SK-N-MC (cell line): ENCODE measurements at regions not wholly inside any gene's neighbourhood (a gene's known extent, or its start where the extent isn't known, plus 50 kb on each side); places are given as distances from the start of the nearest gene placed in this dataset.

Source experiments
- DNase-seq: peaks from one replicate; pipeline ENCODE4 v3.0.0-alpha.2; 2011; ENCODE audit warnings: low read depth, low spot score
- H3K27ac ChIP-seq: fragments of 200-600 bp; sonication (generic); 2 replicates; pipeline ENCODE4 v1.5.1; 2016; ENCODE audit warnings: mixed run types
- H3K36me3 ChIP-seq: fragments of 200-600 bp; sonication (generic); 2 replicates; pipeline ENCODE4 v1.6.1; 2017; ENCODE audit warnings: antibody characterized with exemption, low read length, mixed read lengths; ENCODE audit not compliant: insufficient read depth
- H3K4me3 ChIP-seq: fragments of 200-600 bp; sonication (generic); 2 replicates; pipeline ENCODE4 v1.5.1; 2016
- H3K9ac ChIP-seq: fragments of 200-600 bp; sonication (generic); 2 replicates; pipeline ENCODE4 v1.8.0; 2017; ENCODE audit warnings: mixed run types, mixed read lengths; ENCODE audit not compliant: insufficient read length
- H3K9me3 ChIP-seq: fragments of 200-600 bp; sonication (generic); 2 replicates; pipeline ENCODE4 v1.6.1; 2017; ENCODE audit warnings: low read depth, mild to moderate bottlenecking, antibody characterized with exemption, low read length, moderate library complexity, mixed read lengths
- EZH2 ChIP-seq: fragments of 200-600 bp; sonication (generic); IDR thresholded peaks from one replicate; pipeline ENCODE4 v1.6.1; 2017; ENCODE audit warnings: antibody characterized with exemption
- FOXP2 ChIP-seq: optimal IDR thresholded peaks from 2 replicates; pipeline ENCODE3; 2011; ENCODE audit warnings: mild to moderate bottlenecking, moderate library complexity; ENCODE audit not compliant: insufficient read depth; ENCODE audit errors: extremely low read length, control extremely low read depth
- POLR2AphosphoS5 ChIP-seq: IDR thresholded peaks from 2 replicates; pipeline ENCODE4 v1.6.1; 2012; ENCODE audit warnings: mild to moderate bottlenecking, low read depth, low read length, borderline replicate concordance

DNA sequence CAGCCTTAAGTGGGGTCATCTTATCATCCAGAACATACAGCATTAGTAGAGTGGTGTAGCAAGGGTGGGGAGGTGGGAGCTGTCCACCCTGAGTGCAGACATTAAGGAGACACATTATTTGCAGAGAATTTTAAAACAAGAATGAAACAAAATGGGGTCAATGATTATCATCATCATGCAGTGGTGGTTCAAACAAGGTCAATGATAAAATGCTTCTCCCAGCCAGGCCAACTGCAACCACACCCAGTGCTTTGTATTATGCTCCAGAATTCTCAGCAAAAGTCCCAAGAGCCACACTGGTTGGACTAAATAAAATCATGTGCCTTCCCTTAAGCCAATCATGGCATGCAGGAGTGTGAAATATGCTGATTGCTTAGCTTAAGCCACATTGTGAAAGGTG, 96.7 kb upstream of the FHIT start:
- Histone ChIP-seq H3K27ac (no peak overlapping the region), H3K36me3 (no peaks in the 10 kb centered on the region), H3K9ac (no peak overlapping the region), H3K4me3 (no peak overlapping the region), H3K9me3 (no peaks in the 10 kb centered on the region)
- TF ChIP-seq EZH2 (no peak), POLR2AphosphoS5 (no peak), FOXP2 (no peak)
- no peak for DNase-seq

- DNase-seq = no peak
- Histone ChIP-seq H3K27ac (no peak overlapping the region), H3K9me3 (no peaks in the 10 kb centered on the region), H3K9ac (no peak overlapping the region), H3K4me3 (no peak overlapping the region), H3K36me3 (no peaks in the 10 kb centered on the region)
- TF ChIP-seq POLR2AphosphoS5 (no peak), EZH2 (no peak), FOXP2 (no peak)
Observed at GRCh38 chr3:61349717-61350116, 98.5 kb upstream of the FHIT start.

GRCh38 chr3:61350782-61351309, 99.6 kb upstream of the FHIT start:
- TF ChIP-seq FOXP2 (no peak), POLR2AphosphoS5 (no peak), EZH2 (no peak)
- Histone ChIP-seq H3K9me3 (no peaks in the 10 kb centered on the region), H3K27ac (no peak overlapping the region), H3K4me3 (no peak overlapping the region), H3K9ac (no peak overlapping the region), H3K36me3 (no peaks in the 10 kb centered on the region)
- no peak for DNase-seq

GRCh38 chr3:61352306-61352705, 101.1 kb upstream of the FHIT start:
- Histone ChIP-seq H3K36me3 (no peaks in the 10 kb centered on the region), H3K9ac (no peak overlapping the region), H3K4me3 (no peak overlapping the region), H3K9me3 (no peaks in the 10 kb centered on the region), H3K27ac (no peak overlapping the region)
- no peak for DNase-seq
- no peak for TF ChIP-seq POLR2AphosphoS5
- no peak for TF ChIP-seq EZH2
- no peak for TF ChIP-seq FOXP2

- Histone ChIP-seq H3K27ac (no peak overlapping the region), H3K4me3 (no peak overlapping the region), H3K9me3 (no peaks in the 10 kb centered on the region), H3K9ac (no peak overlapping the region), H3K36me3 (no peaks in the 10 kb centered on the region)
- TF ChIP-seq EZH2 (no peak), FOXP2 (no peak), POLR2AphosphoS5 (no peak)
- DNase-seq = no peak
Observed at GRCh38 chr3:61353382-61353781, 102.1 kb upstream of the FHIT start.

- Histone ChIP-seq H3K9ac (no peak overlapping the region), H3K9me3 (no peaks in the 10 kb centered on the region), H3K36me3 (no peaks in the 10 kb centered on the region), H3K27ac (no peak overlapping the region), H3K4me3 (no peak overlapping the region)
- TF ChIP-seq POLR2AphosphoS5 = no peak
- TF ChIP-seq FOXP2 = no peak
- no peak for DNase-seq
Observed at GRCh38 chr3:61354604-61355003, 103.4 kb upstream of the FHIT start.

DNA sequence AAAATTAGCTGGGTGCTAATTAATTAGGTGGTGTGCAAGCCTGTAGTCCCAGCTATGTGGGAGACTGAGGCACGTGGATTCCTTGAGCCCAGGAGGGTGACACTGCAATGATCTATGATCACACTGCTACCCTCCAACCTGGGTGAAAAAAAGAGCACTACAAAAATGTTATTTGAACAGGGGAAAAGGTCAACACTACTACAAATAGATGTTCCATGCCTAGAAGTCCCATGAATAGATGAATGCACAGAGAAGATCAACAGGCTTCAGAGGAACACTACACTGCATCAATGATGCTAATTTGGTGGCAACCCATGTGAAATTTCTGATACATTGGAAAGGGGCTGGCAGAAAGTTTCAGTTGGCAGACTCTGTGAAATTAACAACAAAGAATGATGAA, 105.4 kb upstream of the FHIT start:
- Histone ChIP-seq H3K4me3 (no peak overlapping the region), H3K9me3 (no peaks in the 10 kb centered on the region), H3K36me3 (no peaks in the 10 kb centered on the region), H3K9ac (no peak overlapping the region), H3K27ac (no peak overlapping the region)
- TF ChIP-seq POLR2AphosphoS5 (no peak), FOXP2 (no peak), EZH2 (no peak)
- no peak for DNase-seq

GRCh38 chr3:61357902-61358301, 106.7 kb upstream of the FHIT start:
- Histone ChIP-seq H3K36me3 (no peaks in the 10 kb centered on the region), H3K27ac (no peak overlapping the region), H3K4me3 (no peak overlapping the region), H3K9me3 (no peaks in the 10 kb centered on the region), H3K9ac (no peak overlapping the region)
- TF ChIP-seq FOXP2 (no peak), POLR2AphosphoS5 (no peak)
- no peak for DNase-seq

- Histone ChIP-seq H3K27ac (no peak overlapping the region), H3K4me3 (no peak overlapping the region), H3K9me3 (no peaks in the 10 kb centered on the region), H3K36me3 (no peaks in the 10 kb centered on the region), H3K9ac (no peak overlapping the region)
- TF ChIP-seq EZH2 = no peak
- DNase-seq = no peak
Observed at GRCh38 chr3:61358364-61358763, 107.1 kb upstream of the FHIT start.

GRCh38 chr3:61360297-61360965, 109.2 kb upstream of the FHIT start:
- DNase-seq = no peak
- no peaks in the 10 kb centered on the region for H3K9me3 ChIP-seq
- no peak for TF ChIP-seq EZH2
- no peak for TF ChIP-seq FOXP2
- TF ChIP-seq POLR2AphosphoS5 = no peak
- no peak overlapping the region for H3K4me3 ChIP-seq
- H3K36me3 ChIP-seq = no peaks in the 10 kb centered on the region
- H3K9ac ChIP-seq = no peak overlapping the region
- H3K27ac ChIP-seq = no peak overlapping the region
